ENCODE measurements at regions not wholly inside any gene's neighbourhood (a gene's known extent, or its start where the extent isn't known, plus 50 kb on each side); places are given as distances from the start of the nearest gene placed in this dataset.

DNA sequence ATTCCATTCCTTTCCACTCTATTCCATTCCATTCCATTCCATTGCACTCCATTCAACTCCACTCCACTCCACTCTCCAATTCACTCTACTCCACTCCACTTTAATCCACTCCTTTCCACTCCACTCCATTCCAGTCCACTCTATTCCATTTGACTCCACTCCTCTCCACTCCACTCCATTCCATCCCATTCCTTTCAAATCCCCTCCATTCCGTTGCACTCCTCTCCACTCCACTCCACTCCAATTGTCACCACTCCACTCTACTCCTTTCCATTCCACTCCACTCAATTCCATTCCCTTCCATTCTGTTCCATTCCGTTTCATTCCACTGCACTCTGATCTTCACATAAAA, 2563.7 kb upstream of the TPTE start:
- no peak for DNase-seq
- no peaks in the 10 kb centered on the region for H3K27me3 ChIP-seq
- H3K36me3 ChIP-seq: no peaks in the 10 kb centered on the region
- H3K4me3 ChIP-seq: no peak overlapping the region
- H3K9me3 ChIP-seq: peaks cover 27 to 100% of the 10 kb centered on the region in 2 donors
- H3K4me1 ChIP-seq: no peaks in the 10 kb centered on the region
- peak; percentile 30 for ATAC-seq
- TF ChIP-seq, protein P1, sequence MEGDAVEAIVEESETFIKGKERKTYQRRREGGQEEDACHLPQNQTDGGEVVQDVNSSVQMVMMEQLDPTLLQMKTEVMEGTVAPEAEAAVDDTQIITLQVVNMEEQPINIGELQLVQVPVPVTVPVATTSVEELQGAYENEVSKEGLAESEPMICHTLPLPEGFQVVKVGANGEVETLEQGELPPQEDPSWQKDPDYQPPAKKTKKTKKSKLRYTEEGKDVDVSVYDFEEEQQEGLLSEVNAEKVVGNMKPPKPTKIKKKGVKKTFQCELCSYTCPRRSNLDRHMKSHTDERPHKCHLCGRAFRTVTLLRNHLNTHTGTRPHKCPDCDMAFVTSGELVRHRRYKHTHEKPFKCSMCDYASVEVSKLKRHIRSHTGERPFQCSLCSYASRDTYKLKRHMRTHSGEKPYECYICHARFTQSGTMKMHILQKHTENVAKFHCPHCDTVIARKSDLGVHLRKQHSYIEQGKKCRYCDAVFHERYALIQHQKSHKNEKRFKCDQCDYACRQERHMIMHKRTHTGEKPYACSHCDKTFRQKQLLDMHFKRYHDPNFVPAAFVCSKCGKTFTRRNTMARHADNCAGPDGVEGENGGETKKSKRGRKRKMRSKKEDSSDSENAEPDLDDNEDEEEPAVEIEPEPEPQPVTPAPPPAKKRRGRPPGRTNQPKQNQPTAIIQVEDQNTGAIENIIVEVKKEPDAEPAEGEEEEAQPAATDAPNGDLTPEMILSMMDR (IDR thresholded peaks at IDR 0.05): no peak
- H3K27ac ChIP-seq: no peak overlapping the region
- intact Hi-C loops (cut with DNase I): no loop called here

Data from left lung (tissue), 4 donors.